DMS114 treated with DMSO at 0.1 percent for 48 hours (cell line): ENCODE measurements at regions not wholly inside any gene's neighbourhood (a gene's known extent, or its start where the extent isn't known, plus 50 kb on each side); places are given as distances from the start of the nearest gene placed in this dataset.
"Not testable (repeated sequence)": the region's sequence is repeated elsewhere in the genome, so short reads cannot be mapped to it uniquely, and the experiment has no call there.

ENCODE experiments used
- DNase-seq: peaks from one replicate; lab custom pipeline; 2025; ENCODE audit not compliant: unreplicated experiment; lab: John Stamatoyannopoulos, UW

GRCh38 chr14:37711831-37712475 lies 116.5 kb downstream of the TTC6 start:
- DNase-seq, result no peak

GRCh38 chr14:37712476-37712860 lies 117.0 kb downstream of the TTC6 start:
- not testable (repeated sequence) for DNase-seq

GRCh38 chr14:37712976-37713431 lies 117.6 kb downstream of the TTC6 start:
- DNase-seq, result no peak

- DNase-seq, result no peak
Measured at GRCh38 chr14:37720131-37720530, 124.7 kb downstream of the TTC6 start.

GRCh38 chr14:37721976-37722659 lies 126.7 kb downstream of the TTC6 start:
- no peak for DNase-seq

- no peak for DNase-seq
Measured at GRCh38 chr14:37723515-37723914, 128.1 kb downstream of the TTC6 start.

GRCh38 chr14:37726708-37727107 lies 131.3 kb downstream of the TTC6 start:
- DNase-seq, result no peak

GRCh38 chr14:37729218-37729617 lies 133.8 kb downstream of the TTC6 start:
- no peak for DNase-seq

- no peak for DNase-seq
Measured at GRCh38 chr14:37731094-37731493, 135.7 kb downstream of the TTC6 start.

- DNase-seq, result no peak
Measured at GRCh38 chr14:37745657-37746056, 150.2 kb downstream of the TTC6 start.

- DNase-seq, result no peak
Measured at GRCh38 chr14:37746140-37746832, 150.9 kb downstream of the TTC6 start.

- no peak for DNase-seq
Measured at GRCh38 chr14:37753459-37753858, 158.0 kb downstream of the TTC6 start.

GRCh38 chr14:37760275-37760674 lies 164.8 kb downstream of the TTC6 start:
- not testable (repeated sequence) for DNase-seq

GRCh38 chr14:37763266-37763665 lies 167.8 kb downstream of the TTC6 start:
- no peak for DNase-seq

GRCh38 chr14:37772283-37772682 lies 176.9 kb downstream of the TTC6 start:
- not testable (repeated sequence) for DNase-seq

GRCh38 chr14:37776791-37777499 lies 181.5 kb downstream of the TTC6 start:
- DNase-seq, result no peak

GRCh38 chr14:37778135-37778943 lies 182.9 kb downstream of the TTC6 start:
- DNase-seq, result no peak

- no peak for DNase-seq
Measured at GRCh38 chr14:37779480-37779879, 184.1 kb downstream of the TTC6 start.

- not testable (repeated sequence) for DNase-seq
Measured at GRCh38 chr14:37780731-37781130, 185.3 kb downstream of the TTC6 start.

- DNase-seq, result not testable (repeated sequence)
Measured at GRCh38 chr14:37784203-37784826, 188.9 kb downstream of the TTC6 start.
